HG03342 (cell line): ENCODE measurements at regions not wholly inside any gene's neighbourhood (a gene's known extent, or its start where the extent isn't known, plus 50 kb on each side); places are given as distances from the start of the nearest gene placed in this dataset.

Experiments used
- ATAC-seq: cut with Tn5 transposase; IDR thresholded peaks from one replicate; pipeline ENCODE4 v1.9.1; 2021; ENCODE audit warnings: mild to moderate bottlenecking, moderate library complexity; ENCODE audit not compliant: unreplicated experiment

DNA sequence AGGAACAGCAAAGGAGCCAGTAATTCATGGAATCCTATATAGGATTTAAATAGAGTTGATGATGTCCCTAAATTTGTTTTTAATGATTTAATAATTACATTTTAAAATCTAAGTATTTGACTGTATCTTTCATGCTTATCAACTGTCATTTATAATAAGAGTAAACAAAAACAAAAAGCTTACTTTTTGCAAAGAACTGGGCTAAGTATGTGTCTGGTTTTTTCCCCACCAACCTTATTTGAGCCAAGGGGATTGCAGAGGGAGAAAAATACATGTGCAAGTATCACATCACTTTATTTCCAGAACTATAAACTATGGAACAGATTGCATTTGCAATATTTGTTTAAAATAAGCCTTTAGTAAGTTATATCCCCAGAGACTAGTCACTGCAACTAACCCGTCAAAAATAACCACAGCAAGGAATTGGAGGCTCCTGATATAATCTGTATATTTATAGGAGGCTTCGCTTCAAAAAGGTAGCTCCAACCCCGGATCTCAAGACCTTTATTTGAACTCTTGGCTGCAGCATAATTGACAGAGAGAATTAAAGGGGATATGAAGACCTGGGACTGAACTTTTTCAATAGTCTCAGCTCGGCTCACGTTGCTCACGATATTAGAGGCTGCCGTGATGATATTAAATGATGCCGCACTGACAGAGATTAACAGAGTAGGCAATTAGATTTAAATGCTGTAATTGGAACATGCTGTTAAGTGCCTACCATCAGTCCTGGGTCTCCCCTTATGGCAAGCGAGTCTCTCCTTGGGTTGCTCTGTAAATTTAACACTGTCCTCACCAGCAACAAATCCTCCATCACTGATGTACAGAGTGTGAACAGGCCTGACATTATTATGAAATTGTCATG, 329.1 kb upstream of the NFIA start:
- ATAC-seq, result no peak

DNA sequence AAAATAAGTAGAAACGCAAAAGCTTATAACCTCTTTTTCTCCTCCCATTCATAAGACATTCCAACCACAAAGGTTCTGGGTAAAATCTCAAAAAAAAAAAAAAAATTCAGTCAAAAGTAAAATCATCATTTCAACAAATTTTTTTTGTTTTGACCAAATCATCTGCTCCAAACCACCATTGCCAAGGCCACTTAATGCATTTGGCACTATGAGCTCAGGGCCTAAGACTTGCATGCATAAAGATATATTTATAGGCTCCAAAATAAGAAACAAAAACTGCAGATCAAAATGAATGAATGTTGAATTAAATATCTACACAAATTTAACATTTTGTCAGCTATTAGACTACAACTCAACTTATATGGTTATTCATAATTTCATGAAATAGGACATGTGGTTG, 331.1 kb upstream of the NFIA start:
- no peak for ATAC-seq

DNA sequence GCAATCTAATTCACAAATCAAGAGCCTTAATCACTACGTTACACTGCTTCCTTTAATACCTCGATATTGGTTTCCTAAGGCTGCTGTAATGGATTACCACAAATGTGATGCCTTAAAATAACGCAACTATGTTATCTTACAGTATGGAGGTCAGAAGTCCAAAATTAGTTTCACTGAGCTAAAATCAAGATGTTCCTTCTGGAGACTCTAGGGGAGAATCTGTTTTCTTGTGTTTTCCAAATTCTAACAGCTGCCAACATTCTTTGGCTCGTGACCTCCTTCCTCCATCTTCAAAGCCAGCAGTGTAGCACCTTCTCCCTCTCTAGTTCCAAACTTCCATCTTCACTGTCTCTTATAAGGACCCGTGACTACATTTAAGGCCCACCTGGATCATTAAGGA, 335.0 kb upstream of the NFIA start:
- no peak for ATAC-seq

DNA sequence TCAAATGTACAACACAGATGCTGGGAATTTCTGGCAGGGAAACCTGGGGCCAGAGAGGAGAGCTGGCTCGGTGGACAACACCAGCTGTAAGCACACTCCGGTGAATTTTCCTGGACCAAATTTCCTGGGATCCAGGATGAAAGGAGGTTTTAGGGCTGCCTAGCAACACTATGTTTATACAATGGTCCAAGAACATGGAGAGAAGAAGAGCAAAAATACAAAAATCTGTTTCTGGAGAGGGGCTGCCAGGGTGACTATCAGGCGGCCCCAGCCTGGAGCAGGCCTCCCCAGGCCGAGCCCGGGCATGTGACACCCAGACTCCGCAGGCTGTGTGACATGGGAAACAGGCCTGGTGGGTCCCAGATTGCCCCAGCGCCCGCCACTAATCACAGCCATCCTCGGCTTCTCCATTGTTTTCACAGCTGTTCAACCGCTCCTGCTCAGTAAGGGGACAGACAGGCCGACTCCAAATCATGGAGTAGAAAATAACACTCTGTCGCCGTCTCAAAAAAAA, 336.0 kb upstream of the NFIA start:
- no peak for ATAC-seq

DNA sequence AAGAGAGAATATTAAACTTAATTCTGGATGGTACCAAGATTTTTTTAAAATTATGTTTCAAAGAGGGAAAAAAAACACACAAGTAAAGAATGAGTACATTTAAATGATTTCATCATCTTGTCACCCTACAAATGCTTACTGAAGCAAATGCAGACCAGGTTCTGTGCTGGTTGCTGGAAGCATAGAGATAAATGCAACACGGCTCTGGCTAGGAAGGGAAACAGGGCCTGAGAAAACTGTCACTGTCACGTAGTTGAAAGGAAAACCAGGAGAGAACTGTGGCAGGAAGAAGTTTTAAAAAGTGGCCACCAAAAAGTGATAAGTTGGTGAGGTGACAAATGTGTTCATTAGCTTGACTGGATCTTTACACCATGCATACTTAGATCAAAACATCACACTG, 336.9 kb upstream of the NFIA start:
- ATAC-seq, result no peak

DNA sequence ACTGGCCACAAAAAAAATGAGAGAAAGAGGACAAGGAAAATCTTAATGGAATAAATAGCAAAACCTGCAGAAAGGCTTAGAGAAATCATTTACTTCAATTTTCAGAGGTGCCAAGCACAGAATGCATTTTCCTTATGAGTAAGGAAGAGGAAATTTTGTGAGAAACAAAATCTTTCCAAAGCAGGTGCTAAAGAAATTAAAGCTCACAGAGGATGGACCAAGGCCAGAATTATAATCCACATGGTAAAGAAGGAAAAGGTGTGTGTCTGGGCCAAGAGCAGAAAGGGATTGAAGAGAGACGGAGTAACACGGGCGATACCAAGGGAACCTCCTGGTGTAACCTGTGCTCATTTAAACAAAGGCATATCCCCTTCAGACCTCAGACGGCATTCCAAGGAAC, 340.0 kb upstream of the NFIA start:
- no peak for ATAC-seq

DNA sequence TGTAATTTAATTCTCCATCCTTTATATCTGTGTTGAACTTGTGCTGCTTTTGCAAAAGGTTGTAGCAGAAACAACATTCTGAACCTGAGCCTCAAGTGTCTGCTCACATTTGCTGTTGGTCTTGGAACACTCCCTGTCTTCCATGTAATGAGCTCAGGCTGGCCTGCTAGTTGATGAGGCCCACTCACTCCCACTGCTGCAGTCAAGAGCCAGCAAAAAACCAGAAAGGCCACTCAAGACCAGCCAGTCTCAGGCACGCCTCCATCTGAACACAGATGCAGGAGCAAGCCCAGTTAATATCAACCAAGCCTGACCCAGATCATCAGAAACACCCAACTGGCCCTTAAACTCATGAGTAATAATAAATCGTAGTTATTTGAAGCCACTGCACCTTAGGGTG, 342.2 kb upstream of the NFIA start:
- no peak for ATAC-seq

DNA sequence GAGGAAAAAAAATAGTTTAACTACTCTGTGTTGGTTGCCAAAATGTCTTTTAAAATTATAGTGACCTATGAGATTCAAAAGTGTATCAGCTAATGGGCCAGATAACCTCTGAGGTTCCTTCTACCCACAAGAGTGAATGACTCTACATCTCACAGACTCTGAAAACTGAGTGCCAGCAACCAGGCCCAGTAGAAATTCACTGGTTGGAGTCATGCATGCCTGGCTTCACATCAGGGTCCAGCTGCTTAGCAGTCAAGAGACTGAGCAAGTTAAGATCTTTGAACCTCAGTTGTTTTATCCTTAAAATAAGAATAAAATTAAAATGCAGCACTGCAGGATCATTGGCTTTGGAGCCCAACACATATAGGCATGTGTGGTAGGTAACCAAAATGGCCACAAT, 342.6 kb upstream of the NFIA start:
- no peak for ATAC-seq

DNA sequence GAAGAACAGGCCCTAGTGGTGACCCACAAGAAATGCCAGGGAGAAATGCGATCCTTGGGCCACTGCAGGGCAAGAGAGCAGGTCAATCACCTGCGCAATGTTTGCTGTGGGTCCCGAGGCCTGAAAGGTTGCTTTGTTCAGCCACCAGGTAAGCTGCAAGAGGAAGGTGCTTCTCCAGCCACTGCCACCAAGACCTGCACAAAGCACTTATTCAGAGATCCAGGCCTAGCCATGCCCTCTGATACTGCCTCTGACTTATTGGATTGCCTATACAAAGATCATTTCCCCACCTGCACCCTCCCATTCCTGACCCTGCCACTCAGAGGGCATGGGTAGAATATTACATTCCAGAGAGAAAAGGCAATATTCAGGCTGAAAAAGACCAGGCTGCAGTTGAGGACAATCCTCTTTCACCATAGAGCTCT, 349.4 kb upstream of the NFIA start:
- ATAC-seq, result no peak

DNA sequence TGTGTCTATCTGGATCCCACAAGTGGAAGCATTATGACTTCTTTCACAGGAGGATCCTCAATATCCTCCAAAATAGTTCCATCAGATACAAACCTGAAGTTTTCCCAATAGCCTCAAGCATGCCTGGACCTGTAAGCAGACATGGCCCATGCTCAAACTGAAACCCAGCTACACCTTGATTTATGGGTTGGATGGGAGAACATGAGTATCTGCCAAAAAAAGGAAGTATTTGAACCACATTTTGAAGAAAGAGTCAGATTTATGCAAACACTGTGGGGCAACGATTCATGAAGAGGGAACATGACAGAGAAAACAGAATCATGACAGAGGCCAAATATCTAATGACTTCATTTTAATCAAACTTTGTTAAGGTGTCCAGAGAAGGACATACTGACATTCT, 351.0 kb upstream of the NFIA start:
- ATAC-seq, result no peak

DNA sequence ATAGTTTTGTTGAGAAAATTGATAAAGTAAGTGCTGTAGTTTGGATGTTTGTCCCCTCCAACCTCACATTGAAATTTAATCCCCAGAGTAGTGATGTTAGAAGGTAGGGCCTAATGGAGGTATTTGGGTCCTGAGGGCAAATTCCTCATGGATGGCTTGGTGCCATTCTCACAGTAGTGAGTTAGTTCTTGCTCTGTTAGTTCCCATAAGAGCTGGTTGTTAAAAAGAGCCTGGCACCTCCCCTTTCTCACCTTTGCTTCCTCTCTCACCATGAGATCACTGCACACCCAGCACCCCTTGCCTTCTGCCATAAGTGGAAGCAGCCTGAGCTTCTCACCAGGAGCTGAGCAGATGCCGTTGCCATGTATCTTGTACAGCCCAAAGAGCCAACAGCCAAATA, 354.8 kb upstream of the NFIA start:
- no peak for ATAC-seq

DNA sequence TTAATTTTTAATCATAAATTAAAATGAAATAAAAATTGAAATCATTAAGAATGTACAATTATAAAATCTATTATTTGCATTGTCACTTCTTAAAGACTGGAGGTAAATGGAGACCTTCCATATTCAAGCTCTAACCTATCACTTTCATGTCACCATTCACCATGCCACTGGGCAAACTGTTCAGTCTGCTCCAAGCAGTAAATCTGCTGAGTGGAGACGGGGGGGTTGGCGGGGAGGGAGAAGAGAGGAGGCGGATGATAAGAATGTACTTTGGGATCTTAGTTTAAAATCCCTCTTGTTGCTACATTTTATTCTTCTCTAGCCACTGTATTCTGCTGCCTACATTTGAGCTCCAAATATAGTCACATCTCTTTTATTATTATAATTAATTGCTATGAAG, 365.9 kb upstream of the NFIA start:
- no peak for ATAC-seq

DNA sequence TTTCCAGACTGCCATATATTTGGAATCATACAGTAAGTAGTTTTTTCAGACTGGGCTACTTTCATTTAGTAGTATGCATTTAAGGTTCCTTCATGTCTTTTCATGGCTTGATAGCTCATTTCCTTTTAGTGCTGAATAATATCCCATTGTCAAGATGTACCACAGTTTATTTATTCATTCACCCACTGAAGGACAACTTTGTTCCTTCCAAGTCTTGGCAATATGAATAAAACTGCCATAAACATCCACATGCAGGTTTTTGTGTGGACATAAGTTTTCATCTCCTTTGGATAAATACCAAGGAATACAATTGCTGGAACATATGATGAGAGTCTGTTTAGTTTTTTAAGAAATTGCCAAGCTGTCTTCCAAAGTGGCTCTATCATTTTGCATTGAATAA, 366.4 kb upstream of the NFIA start:
- ATAC-seq, result no peak

DNA sequence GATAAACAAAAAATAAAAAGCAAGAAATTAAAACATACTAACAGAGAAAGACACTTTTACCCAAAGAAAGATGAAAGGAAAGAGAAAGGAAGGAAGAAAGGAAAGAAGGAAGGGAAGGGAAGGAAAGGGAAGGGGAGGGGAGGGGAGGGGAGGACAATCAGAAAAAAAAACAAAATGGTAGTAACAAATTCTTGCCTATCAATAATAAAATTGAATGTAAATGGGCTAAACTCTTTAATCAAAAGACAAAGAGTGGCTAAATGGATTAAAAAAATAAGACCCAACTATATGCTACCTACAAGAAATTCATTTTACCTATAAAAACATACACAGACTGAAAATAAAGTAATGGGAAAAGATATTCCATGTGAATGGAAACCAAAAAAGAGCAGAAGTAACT, 372.9 kb upstream of the NFIA start:
- ATAC-seq, result no peak

DNA sequence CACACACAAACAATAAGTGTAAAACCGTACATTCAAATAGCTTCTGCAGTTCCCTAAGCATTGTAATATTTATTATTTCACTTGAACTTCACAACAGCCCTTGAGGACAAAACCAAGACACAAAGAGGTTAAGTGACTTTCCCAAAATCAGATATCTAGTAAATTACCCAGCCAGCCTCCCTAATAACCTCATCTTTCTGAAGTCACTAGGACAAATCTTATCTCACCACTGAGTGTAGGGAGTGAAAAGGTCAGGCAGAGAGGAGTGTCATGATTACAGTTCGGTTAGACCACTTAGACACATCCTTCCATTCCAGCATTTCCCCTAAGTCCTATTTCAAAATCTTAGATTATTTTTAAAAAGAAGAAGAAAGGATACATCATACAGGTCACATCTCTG, 377.3 kb upstream of the NFIA start:
- no peak for ATAC-seq

DNA sequence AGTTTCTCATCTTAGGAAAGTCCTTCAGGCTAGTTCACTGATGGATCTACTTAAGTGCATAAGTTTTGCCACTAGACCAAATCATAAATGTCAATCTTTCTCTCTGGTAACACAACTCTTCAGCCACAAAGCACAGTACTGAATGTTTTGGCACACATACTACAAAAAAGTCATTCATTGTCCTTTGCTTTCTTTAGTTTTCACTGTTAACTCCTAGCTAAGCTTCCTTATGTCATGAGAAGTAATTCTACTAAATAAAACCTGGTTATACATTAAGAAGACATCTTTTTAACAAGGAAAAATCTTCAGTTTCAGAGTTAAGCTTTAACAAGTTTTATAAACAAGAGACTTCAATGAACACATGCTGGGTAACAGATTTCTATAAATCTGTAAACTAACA, 379.2 kb upstream of the NFIA start:
- no peak for ATAC-seq

DNA sequence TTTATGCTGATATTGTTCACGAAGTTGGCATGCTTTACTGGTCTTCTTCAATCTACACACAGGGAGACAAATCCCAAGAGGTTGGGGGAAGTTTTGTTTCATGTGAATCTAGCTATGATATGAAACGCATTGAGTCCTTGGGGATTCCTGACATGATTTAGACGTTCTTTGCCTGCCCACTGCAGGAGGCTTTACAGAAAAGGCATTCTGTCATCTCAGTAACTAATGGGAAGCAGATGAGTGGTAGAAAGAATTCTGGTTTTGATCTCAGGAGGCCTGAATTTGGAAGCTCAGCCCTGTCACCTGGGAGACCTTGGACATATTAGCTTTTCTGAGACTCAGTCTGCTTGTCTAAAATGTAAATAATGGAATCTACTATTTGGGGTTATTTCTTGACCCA, 383.0 kb upstream of the NFIA start:
- no peak for ATAC-seq

DNA sequence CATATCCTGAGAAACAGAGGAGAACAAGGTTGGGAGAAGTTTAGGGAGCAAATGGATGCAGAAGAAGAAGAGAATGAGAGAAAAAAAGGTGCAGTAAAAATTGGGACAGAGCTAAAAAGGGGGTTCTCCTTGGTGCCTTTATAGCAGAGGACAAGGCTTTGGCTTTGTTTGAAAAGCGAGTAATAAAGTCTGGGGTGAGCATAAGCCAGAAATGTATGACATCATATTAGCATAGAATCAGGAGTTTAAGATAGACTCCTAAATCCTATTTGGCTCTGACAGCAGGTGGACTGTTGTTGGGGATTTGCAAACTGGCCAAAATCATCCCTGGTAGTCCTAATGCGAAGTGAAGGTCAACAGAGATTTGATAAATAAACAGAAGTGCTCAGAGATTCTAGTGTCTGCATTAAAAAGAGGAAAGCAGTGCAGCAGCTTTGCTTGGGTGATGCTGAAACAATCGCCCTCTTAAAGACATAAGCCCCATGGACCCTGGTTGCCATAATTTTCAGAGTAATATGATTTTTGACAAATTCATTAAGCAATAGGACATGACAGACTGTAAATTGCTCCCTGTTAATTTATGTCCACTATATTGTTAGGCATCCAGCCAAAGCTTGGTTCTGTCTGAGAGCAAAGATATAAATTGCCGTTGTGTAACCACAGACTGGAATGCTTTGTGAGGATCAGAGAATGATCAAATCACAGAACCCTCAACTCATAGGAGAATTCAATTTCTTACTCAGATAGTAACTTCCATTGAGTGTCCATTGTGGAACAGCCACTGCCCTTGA, 385.0 kb upstream of the NFIA start:
- ATAC-seq, result no peak

DNA sequence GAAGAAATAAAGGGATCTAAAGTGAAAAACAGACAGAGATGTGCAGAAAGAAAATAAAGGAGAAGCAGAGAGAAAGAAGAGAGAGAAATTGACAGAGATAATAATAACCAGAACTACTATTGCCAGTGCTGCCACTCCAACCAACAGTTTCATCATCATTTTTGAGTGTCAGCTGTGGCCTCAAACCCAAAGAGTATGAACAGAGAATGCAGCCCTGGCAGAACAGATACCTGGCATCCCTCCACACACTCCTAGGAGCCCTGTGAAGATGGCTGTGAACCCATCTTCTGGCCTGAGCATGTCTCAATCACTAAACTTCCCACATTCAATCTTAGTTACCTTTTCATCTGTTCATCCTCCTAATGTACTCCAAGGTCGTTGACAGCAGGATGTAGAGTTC, 385.8 kb upstream of the NFIA start:
- ATAC-seq, result no peak

DNA sequence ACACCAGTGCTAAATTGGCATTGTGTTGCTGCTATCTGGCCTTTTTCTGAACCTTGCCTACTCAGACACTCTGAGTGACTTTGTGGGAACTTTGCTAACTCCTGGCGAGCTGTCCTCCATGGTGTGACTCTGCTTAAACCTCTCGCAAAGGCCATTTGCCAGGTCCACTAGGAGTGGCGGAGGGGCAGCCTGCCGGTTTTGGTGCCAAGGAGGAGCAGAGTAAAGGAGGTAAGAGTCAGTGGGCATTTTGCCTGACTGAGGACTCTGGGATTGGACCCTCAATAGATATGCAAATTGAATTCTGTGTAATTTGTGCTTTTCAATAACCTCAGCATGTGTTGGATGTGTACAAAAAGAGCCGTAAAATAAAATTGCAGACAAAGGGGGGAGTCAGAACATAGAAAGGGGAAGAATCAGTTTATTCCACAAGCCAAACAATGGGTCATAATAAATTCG, 386.6 kb upstream of the NFIA start:
- ATAC-seq, result no peak

DNA sequence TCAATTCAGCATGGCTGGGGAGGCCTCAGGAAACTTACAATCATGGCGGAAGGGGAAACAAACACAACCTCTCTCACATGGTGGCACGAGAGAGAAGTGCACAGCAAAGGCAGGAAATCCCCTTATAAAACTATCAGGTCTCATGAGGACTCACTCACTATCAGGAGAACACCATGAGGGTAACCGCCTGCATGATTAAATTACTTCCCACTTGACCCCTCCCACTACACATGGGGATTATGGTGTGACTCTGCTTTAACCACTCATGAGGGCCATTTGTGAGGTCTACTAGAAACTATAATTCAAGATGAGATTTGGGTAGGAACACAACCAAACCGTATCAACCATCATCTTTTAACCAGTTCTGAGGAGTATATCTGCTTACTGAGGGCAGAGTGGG, 387.4 kb upstream of the NFIA start:
- ATAC-seq, result no peak

DNA sequence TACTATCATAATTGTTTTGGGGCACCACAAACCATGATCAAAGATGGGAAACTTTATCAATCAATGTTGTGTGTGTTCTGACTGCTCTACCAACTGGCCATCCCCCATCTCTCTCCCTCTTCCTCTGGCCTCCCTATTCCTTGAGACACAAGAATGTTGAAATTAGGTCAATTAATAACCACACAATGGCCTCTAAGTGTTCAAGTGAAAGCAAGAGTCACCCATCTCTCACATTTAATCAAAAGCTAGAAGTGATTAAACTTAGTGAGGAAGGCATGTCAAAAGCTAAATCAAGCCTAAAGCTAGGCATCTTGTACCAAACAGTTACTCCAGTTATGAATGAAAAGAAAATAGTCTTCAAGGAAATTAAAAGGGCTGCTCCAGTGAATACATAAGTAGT, 390.3 kb upstream of the NFIA start:
- ATAC-seq, result no peak
